Loucy (cell line): ENCODE measurements at regions not wholly inside any gene's neighbourhood (a gene's known extent, or its start where the extent isn't known, plus 50 kb on each side); places are given as distances from the start of the nearest gene placed in this dataset.
A peak's percentile ranks its signal among the peaks of the same experiment; 100 is the strongest.

Source experiments
- H2AFZ ChIP-seq: fragments of 200-600 bp; sonication (generic); 2 replicates; pipeline ENCODE4 v1.6.0; 2016; ENCODE audit warnings: antibody characterized with exemption, mild to moderate bottlenecking, low read length, moderate library complexity
- H3F3A ChIP-seq: fragments of 200-600 bp; 2 replicates; pipeline ENCODE4 v1.6.0; 2016; ENCODE audit warnings: antibody characterized with exemption, low read depth, mild to moderate bottlenecking
- H3K27me3 ChIP-seq: fragments of 200-600 bp; sonication (generic); 2 replicates; pipeline ENCODE4 v1.6.1; 2014; ENCODE audit warnings: low read length, mild to moderate bottlenecking; ENCODE audit not compliant: insufficient read depth, poor library complexity, severe bottlenecking
- H3K36me3 ChIP-seq: fragments of 200-600 bp; sonication (generic); 2 replicates; pipeline ENCODE4 v1.6.1; 2016; ENCODE audit warnings: low read length; ENCODE audit not compliant: insufficient read depth
- H3K4me1 ChIP-seq: fragments of 200-600 bp; sonication (generic); 2 replicates; pipeline ENCODE4 v1.5.1; 2014; ENCODE audit warnings: low read length, mild to moderate bottlenecking; ENCODE audit not compliant: insufficient read depth, poor library complexity, severe bottlenecking
- H3K4me2 ChIP-seq: fragments of 200-600 bp; sonication (generic); 2 replicates; pipeline ENCODE4 v1.6.0; 2014; ENCODE audit warnings: antibody characterized with exemption, low read length, low read depth, mild to moderate bottlenecking; ENCODE audit not compliant: poor library complexity, severe bottlenecking
- H3K4me3 ChIP-seq: fragments of 200-600 bp; sonication (generic); 2 replicates; pipeline ENCODE4 v1.5.1; 2014; ENCODE audit warnings: low read length, mild to moderate bottlenecking, mixed read lengths; ENCODE audit not compliant: poor library complexity, severe bottlenecking
- H3K79me2 ChIP-seq: fragments of 200-600 bp; sonication (generic); 2 replicates; pipeline ENCODE4 v1.6.1; 2014; ENCODE audit warnings: low read length; ENCODE audit not compliant: insufficient read depth
- H3K9ac ChIP-seq: fragments of 200-600 bp; sonication (generic); 2 replicates; pipeline ENCODE4 v1.6.0; 2014; ENCODE audit warnings: mild to moderate bottlenecking, low read depth, low read length, moderate library complexity; ENCODE audit not compliant: poor library complexity, severe bottlenecking
- H3K9me2 ChIP-seq: fragments of 200-600 bp; sonication (generic); replicated peaks from 2 replicates; pipeline ENCODE4 v1.6.1; 2016; ENCODE audit warnings: low read depth, low read length, mixed read lengths
- H3K9me3 ChIP-seq: fragments of 200-600 bp; sonication (generic); 2 replicates; pipeline ENCODE4 v1.6.1; 2014; ENCODE audit warnings: mild to moderate bottlenecking, antibody characterized with exemption, low read length, low read depth; ENCODE audit not compliant: insufficient read depth
- H4K20me1 ChIP-seq: fragments of 200-600 bp; sonication (generic); 2 replicates; pipeline ENCODE4 v1.6.0; 2014; ENCODE audit warnings: antibody characterized with exemption, low read length, mild to moderate bottlenecking; ENCODE audit not compliant: insufficient read depth, poor library complexity, severe bottlenecking
- CTCF ChIP-seq: fragments of 200-600 bp; sonication (generic); conservative IDR thresholded peaks from 2 replicates; pipeline ENCODE4 v1.5.1; 2014; ENCODE audit warnings: mild to moderate bottlenecking, antibody characterized with exemption, low read length
- EZH2phosphoT487 ChIP-seq: fragments of 200-600 bp; IDR thresholded peaks from 2 replicates; pipeline ENCODE4 v1.6.1; 2018; ENCODE audit warnings: antibody characterized with exemption, mild to moderate bottlenecking, moderate library complexity, borderline replicate concordance

- Histone ChIP-seq H2AFZ (no peak overlapping the region), H3K9ac (no peak overlapping the region), H4K20me1 (no peaks in the 10 kb centered on the region), H3K36me3 (no peaks in the 10 kb centered on the region), H3K4me1 (peaks cover 3% of the 10 kb centered on the region), H3F3A (no peaks in the 10 kb centered on the region), H3K4me3 (no peak overlapping the region), H3K9me2 (no peaks in the 10 kb centered on the region), H3K27me3 (no peaks in the 10 kb centered on the region), H3K4me2 (no peak overlapping the region), H3K79me2 (no peaks in the 10 kb centered on the region), H3K9me3 (no peaks in the 10 kb centered on the region)
- no peak for TF ChIP-seq EZH2phosphoT487
- TF ChIP-seq CTCF = no peak
Observed at GRCh38 chr3:182620723-182621434, 172.4 kb upstream of the ATP11B start.

- Histone ChIP-seq H3K36me3 (no peaks in the 10 kb centered on the region), H2AFZ (no peak overlapping the region), H3K27me3 (no peaks in the 10 kb centered on the region), H3K4me2 (no peak overlapping the region), H3K4me1 (peaks cover 11% of the 10 kb centered on the region), H3K9me3 (no peaks in the 10 kb centered on the region), H3F3A (no peaks in the 10 kb centered on the region), H3K9me2 (no peaks in the 10 kb centered on the region), H3K79me2 (no peaks in the 10 kb centered on the region), H3K4me3 (no peak overlapping the region), H4K20me1 (no peaks in the 10 kb centered on the region), H3K9ac (no peak overlapping the region)
- TF ChIP-seq CTCF (peak; percentile 62), EZH2phosphoT487 (no peak)
Observed at GRCh38 chr3:182621435-182622240, 171.7 kb upstream of the ATP11B start.

- H3K27me3 ChIP-seq = no peaks in the 10 kb centered on the region
- no peaks in the 10 kb centered on the region for H3K9me3 ChIP-seq
- no peak overlapping the region for H3K4me2 ChIP-seq
- H3K9me2 ChIP-seq = no peaks in the 10 kb centered on the region
- peaks cover 16% of the 10 kb centered on the region for H3K4me1 ChIP-seq
- TF ChIP-seq EZH2phosphoT487 (no peak), CTCF (peak; percentile 13; the same call in 1 of the 2 replicates)
- no peaks in the 10 kb centered on the region for H3K36me3 ChIP-seq
- H3K4me3 ChIP-seq = no peak overlapping the region
- H3K9ac ChIP-seq = no peak overlapping the region
- no peaks in the 10 kb centered on the region for H3F3A ChIP-seq
- no peaks in the 10 kb centered on the region for H3K79me2 ChIP-seq
- H4K20me1 ChIP-seq = no peaks in the 10 kb centered on the region
- no peak overlapping the region for H2AFZ ChIP-seq
Observed at GRCh38 chr3:182622241-182622545, 171.1 kb upstream of the ATP11B start.
